ENCODE measurements at regions not wholly inside any gene's neighbourhood (a gene's known extent, or its start where the extent isn't known, plus 50 kb on each side); places are given as distances from the start of the nearest gene placed in this dataset.
A peak's percentile ranks its signal among the peaks of the same experiment; 100 is the strongest.

DNA sequence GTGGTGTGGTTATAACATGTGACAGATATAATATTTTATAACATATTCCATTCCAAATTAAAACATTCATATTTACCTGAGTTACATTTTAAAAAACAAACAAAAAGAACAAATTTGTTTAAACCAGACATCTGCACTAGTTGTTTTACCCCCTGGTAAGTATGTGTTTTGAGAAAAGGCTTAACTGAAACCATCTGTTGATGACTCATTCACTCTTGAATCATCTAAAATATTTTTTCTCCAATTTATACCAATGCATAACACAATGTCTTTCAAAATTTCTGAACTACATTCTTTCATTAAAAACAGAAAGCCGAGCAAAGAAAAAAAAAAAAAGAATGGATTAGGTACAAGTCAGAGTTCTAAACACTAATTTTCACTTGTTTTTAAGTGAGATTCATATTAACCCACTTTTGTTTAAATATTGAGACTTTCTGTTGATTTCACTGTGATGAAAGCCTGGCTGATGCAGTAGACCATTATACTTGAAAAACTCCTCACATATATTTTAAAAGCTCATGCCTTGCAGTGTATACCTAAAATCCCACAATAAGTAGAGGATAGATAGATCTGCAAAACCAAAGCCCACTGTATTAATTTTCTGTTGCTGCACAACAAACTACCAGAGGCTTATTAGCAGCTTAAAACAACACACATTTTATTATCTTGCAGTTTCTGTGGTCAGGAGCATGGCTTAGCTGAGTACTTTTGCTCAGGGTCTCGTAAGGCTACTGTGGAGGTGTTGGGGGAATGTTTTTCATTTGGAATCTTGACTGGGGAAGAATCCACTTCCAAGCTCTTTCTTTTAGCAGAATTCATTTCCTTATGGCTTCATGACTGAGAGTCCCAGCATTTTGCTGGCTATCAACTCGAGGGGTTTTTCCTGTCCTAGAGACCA is 221.5 kb downstream of the PCDH18 start:
- no peak for DNase-seq

- no peak for DNase-seq
These were observed 222.1 kb downstream of the PCDH18 start for GRCh38 chr4:137310166-137310565.

GRCh38 chr4:137309424-137309823 is 222.9 kb downstream of the PCDH18 start:
- no peak for DNase-seq

DNA sequence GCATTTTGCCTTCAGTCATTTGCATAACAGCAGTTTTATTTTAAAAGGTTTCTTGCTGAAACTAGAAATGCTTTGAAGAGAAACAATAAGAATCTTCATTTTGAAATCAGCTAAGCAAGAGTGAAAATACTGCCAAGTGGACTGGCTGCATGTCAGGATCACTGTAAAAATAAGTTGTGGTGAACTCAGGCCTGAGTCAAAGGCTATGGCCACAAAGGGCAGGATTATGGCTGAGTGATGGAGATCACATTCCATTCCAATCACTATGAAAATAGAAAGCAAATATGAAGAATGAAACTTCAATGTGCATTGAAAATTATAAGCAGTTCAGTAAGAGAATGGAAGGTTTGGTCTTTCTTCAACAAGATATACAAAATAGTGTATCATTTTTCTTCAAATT is 224.5 kb downstream of the PCDH18 start:
- no peak for DNase-seq

- no peak for DNase-seq
These were observed 231.5 kb downstream of the PCDH18 start for GRCh38 chr4:137300776-137301175.

DNA sequence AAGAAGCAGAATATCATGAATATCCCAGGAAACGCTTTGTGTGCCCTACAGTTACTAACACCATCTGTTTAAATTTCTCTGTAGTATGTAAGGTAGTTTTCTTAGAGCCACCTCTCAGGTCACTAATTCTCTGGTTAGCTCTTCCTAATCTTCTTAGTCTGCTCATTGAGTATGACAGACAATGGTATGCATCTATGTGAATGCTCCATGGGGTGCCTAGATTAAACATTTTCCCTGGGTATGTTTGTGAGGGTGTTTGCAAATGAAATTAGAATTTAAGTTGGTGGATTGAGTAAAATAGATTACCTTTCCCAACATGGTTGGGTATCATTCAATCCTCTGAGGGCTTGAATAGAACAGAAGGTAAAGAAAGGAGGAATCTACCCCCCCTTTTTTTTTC is 233.0 kb downstream of the PCDH18 start:
- DNase-seq, result no peak

GRCh38 chr4:137293281-137293680 is 239.0 kb downstream of the PCDH18 start:
- no peak for DNase-seq

GRCh38 chr4:137283737-137284136 is 248.6 kb downstream of the PCDH18 start:
- DNase-seq, result no peak

GRCh38 chr4:137278431-137278830 is 253.9 kb downstream of the PCDH18 start:
- no peak for DNase-seq

GRCh38 chr4:137274404-137274803 is 257.9 kb downstream of the PCDH18 start:
- DNase-seq, result no peak

GRCh38 chr4:137267024-137267423 is 265.3 kb downstream of the PCDH18 start:
- no peak for DNase-seq

DNA sequence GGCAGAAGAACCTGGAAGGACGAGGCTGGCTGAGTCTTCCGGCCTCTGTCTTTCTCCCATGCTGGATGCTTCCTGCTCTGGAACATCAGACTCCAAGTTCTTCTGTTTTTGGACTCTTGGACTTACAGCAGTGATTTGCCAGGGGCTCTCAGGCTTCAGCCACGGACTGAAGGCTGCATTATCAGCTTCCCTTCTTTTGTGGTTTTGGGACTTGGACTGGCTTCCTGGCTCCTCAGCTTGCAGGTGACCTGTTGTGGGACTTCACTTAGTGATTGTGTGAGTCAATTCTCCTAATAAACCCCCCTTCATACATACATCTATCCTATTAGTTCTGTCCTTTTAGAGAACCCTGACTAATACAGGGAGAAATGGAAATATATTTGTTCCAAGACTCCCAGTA is 265.8 kb downstream of the PCDH18 start:
- no peak for DNase-seq

DNA sequence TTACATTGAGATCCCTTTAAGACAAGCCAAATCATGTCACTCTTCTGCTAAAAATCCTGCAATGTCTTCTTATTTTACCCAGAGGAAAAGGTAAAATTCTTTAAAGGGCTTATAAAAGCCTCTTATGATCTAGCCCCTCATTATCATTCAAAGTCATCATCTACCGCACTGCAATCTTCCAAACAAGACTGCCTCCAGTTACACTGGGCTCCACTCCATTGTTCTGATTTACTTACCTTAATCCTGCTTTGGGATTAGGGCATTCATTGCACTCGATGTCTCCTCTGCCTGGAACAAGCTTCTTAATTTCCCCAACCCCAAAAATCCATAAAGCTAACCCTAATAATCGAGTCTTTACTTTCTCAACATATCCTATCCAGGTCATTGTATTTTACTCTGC is 269.1 kb downstream of the PCDH18 start:
- no peak for DNase-seq

- no peak for DNase-seq
These were observed 278.3 kb downstream of the PCDH18 start for GRCh38 chr4:137253949-137254348.

DNA sequence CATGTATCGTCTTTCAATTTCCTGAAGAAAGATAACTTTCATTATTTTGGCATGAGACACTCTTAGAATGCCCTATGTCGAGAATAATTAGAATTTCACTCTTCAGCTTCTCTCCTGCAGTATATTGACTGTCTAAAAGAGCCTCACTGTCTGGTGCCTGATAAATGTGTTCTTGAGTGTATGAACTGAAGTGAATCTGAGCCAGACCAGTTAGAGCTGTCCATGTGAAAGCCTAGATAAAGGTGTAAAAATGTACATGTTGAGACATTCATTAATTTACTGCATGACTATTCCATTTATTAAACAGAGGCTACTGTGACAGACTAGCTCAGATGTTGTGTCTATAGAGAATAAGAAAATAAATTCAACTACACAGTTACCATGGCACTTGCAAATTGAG is 283.2 kb downstream of the PCDH18 start:
- DNase-seq, result no peak

- DNase-seq, result peak; percentile 60 to 72
These were observed 293.7 kb downstream of the PCDH18 start for GRCh38 chr4:137238456-137239162.

DNA sequence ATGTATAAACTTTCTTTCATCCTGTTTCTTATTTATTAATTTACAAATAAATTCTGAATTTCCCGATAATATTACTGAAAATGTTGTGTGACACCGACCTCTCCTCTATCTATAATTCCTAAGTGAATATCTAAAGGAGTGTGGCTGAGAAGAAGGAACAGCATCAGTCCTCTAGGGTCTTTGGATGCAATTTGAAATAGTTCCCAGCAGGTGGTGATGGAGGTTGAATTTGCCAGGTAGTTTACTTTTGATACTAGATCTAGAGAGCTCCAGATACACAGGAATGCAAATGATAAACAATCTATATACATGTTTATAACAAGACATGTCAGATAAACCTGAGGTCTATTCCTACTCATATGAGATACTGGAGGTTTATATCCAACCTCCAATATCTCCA is 305.4 kb downstream of the PCDH18 start:
- no peak for DNase-seq

- DNase-seq, result no peak
These were observed 306.1 kb downstream of the PCDH18 start for GRCh38 chr4:137226221-137226620.

GRCh38 chr4:137213372-137214173 is 318.7 kb downstream of the PCDH18 start:
- no peak for DNase-seq

DNA sequence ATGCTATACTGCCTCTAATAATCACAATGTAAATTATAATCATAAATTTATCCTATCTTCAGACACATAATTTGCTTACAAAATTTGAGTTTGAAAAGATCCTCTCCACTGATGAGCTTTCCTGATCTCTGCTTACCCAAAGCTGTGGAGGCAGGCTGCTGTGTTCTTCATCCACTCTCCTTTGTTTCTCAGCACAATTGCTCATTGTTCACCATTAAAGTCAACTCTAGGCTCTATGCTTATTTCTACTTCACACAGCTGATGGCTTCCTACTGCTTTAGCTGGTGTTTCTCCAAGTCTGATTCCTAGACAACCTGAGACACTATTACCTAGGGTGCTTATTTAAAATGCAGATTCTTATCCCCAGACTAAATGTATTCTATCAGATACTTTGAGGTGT is 319.7 kb downstream of the PCDH18 start:
- no peak for DNase-seq

DNA sequence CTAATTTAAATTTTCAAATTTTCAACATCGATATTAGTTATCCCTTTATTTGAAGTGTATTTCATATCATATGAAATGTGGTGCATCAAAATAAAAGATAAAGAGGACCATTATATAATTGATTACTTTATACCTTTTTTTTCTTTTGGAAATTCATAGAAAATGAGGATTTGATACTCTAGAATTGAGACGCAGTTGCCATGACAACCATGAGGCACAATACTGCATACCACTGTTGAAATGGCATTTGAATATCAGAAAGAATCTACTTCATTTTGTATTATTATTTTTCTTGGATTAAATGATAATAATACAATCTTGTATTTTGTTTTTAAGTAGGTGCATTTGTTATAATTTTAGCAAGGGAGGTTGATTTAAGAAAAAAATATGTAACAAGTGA is 323.1 kb downstream of the PCDH18 start:
- DNase-seq, result no peak

- no peak for DNase-seq
These were observed 325.5 kb downstream of the PCDH18 start for GRCh38 chr4:137206781-137207180.

DNA sequence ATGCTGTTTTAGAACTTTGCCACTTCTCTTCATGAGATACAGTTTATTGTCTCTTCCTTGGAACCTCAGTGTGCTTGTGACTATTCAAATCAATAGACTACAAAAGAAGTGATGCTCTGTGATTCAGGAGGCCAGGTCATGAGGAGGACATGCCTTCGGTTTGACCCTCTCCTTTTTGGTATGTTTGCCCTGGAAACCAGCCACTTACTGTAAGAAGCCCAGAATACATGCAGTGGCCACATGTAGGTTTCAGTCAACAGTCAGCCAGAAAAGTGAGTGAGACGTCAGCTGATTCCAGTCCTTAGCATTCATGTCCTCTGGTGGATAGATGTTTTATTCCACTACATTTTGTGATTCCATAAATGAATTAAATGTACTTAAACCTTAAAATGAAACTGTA is 328.7 kb downstream of the PCDH18 start:
- DNase-seq, result no peak

GRCh38 chr4:137200322-137200721 is 332.0 kb downstream of the PCDH18 start:
- DNase-seq, result no peak

Measured in SHP77 (cell line).